ENCODE measurements at regions not wholly inside any gene's neighbourhood (a gene's known extent, or its start where the extent isn't known, plus 50 kb on each side); places are given as distances from the start of the nearest gene placed in this dataset.

- H3K9me3 ChIP-seq: no peaks in the 10 kb centered on the region
- no peak overlapping the region for H3K4me2 ChIP-seq
- no peaks in the 10 kb centered on the region for H4K20me1 ChIP-seq (ENCODE audit: insufficient read depth)
- WGBS (ENCODE audit: low lambda C conversion rate): 7% methylated on average over 1 of the region's 1 CpG
- H3K79me2 ChIP-seq (ENCODE audit: insufficient read depth): no peaks in the 10 kb centered on the region
- no peak for DNase-seq
- H3K4me1 ChIP-seq (ENCODE audit: control insufficient read depth in 1 of 2, insufficient read depth in 2 of 2, low read depth in 1 of 2, low read length in 1 of 2): no peaks in the 10 kb centered on the region
- ChIA-PET CTCF (no interaction called here), POLR2A (no interaction called here)
- H3K27me3 ChIP-seq (ENCODE audit: insufficient read depth): no peaks in the 10 kb centered on the region
- no peaks in the 10 kb centered on the region for H3K9me2 ChIP-seq
- H3K36me3 ChIP-seq (replicated peaks in 1 of 2; ENCODE audit: control insufficient read depth in 1 of 2, insufficient read depth in 2 of 2, low read length in 1 of 2): no peaks in the 10 kb centered on the region
- H3K9ac ChIP-seq: no peak overlapping the region
- no peaks in the 10 kb centered on the region for H3F3A ChIP-seq (replicated peaks; ENCODE audit: insufficient read depth)
- no peak overlapping the region for H2AFZ ChIP-seq (ENCODE audit: low read depth)
- no peak overlapping the region for H3K27ac ChIP-seq (ENCODE audit: low read depth in 2 of 2, low read length in 1 of 2)
- TF ChIP-seq NFIC (IDR thresholded peaks at IDR 0.05; ENCODE audit: borderline replicate concordance) (no peak), CHD2 (IDR thresholded peaks at IDR 0.05; ENCODE audit: low read length, partially characterized antibody) (no peak), RFX5 (IDR thresholded peaks at IDR 0.05; ENCODE audit: low read length) (no peak), EZH2phosphoT487 (IDR thresholded peaks at IDR 0.05; ENCODE audit: borderline replicate concordance, low read depth) (no peak), IRF3 (IDR thresholded peaks at IDR 0.05; ENCODE audit: low read depth, low read length) (no peak), POLR2AphosphoS5 (IDR thresholded peaks at IDR 0.05; ENCODE audit: low read depth, low read length) (no peak), JUND (IDR thresholded peaks at IDR 0.05) (no peak), RAD21 (IDR thresholded peaks at IDR 0.05; ENCODE audit: low read length) (no peak)
- H3K4me3 ChIP-seq (ENCODE audit: low read depth in 2 of 2, low read length in 1 of 2): no peak overlapping the region
Measured at GRCh38 chr2:155905657-155906056, 426.9 kb downstream of the NR4A2 start.

GRCh38 chr2:155904720-155905119, 427.8 kb downstream of the NR4A2 start:
- no peaks in the 10 kb centered on the region for H3K4me1 ChIP-seq (ENCODE audit: control insufficient read depth in 1 of 2, insufficient read depth in 2 of 2, low read depth in 1 of 2, low read length in 1 of 2)
- no peak overlapping the region for H3K4me2 ChIP-seq
- no peaks in the 10 kb centered on the region for H3K27me3 ChIP-seq (ENCODE audit: insufficient read depth)
- TF ChIP-seq CHD2 (IDR thresholded peaks at IDR 0.05; ENCODE audit: low read length, partially characterized antibody): no peak
- no peak for TF ChIP-seq MAX (IDR thresholded peaks at IDR 0.05; ENCODE audit: low read depth)
- TF ChIP-seq FOSL2 (IDR thresholded peaks at IDR 0.05; ENCODE audit: borderline replicate concordance, low read depth): no peak
- TF ChIP-seq PBX3 (IDR thresholded peaks at IDR 0.05): no peak
- no peak for TF ChIP-seq GABPA (IDR thresholded peaks at IDR 0.05; ENCODE audit: low read depth)
- no peak for TF ChIP-seq NFIC (IDR thresholded peaks at IDR 0.05; ENCODE audit: borderline replicate concordance)
- no peak for TF ChIP-seq ELF1 (IDR thresholded peaks at IDR 0.05)
- no peak for TF ChIP-seq SMC3 (IDR thresholded peaks at IDR 0.05; ENCODE audit: low read depth, low read length)
- TF ChIP-seq POLR2AphosphoS5 (IDR thresholded peaks at IDR 0.05; ENCODE audit: low read depth, low read length): no peak
- TF ChIP-seq USF2 (IDR thresholded peaks at IDR 0.05; ENCODE audit: borderline replicate concordance, low read depth, low read length): no peak
- no peak for TF ChIP-seq ZBTB33 (IDR thresholded peaks at IDR 0.05; ENCODE audit: borderline replicate concordance, low read depth)
- no peak for TF ChIP-seq CTCF (IDR thresholded peaks at IDR 0.05)
- no peak for TF ChIP-seq IRF3 (IDR thresholded peaks at IDR 0.05; ENCODE audit: low read depth, low read length)
- no peak for TF ChIP-seq USF1 (IDR thresholded peaks at IDR 0.05; ENCODE audit: borderline replicate concordance, low read depth)
- no peak overlapping the region for H3K4me3 ChIP-seq (ENCODE audit: low read depth in 2 of 2, low read length in 1 of 2)
- H2AFZ ChIP-seq (ENCODE audit: low read depth): no peak overlapping the region
- H3K79me2 ChIP-seq (ENCODE audit: insufficient read depth): no peaks in the 10 kb centered on the region
- DNase-seq: no peak
- 20% methylated on average over 2 of the region's 2 CpGs for WGBS (ENCODE audit: low lambda C conversion rate)
- no peaks in the 10 kb centered on the region for H3K36me3 ChIP-seq (replicated peaks in 1 of 2; ENCODE audit: control insufficient read depth in 1 of 2, insufficient read depth in 2 of 2, low read length in 1 of 2)
- H3K9me3 ChIP-seq: no peaks in the 10 kb centered on the region
- H4K20me1 ChIP-seq (ENCODE audit: insufficient read depth): no peaks in the 10 kb centered on the region
- POLR2A ChIA-PET: no interaction called here
- H3K9ac ChIP-seq: no peak overlapping the region
- H3F3A ChIP-seq (replicated peaks; ENCODE audit: insufficient read depth): no peaks in the 10 kb centered on the region
- no peaks in the 10 kb centered on the region for H3K9me2 ChIP-seq
- CTCF ChIA-PET: no interaction called here
- H3K27ac ChIP-seq (ENCODE audit: low read depth in 2 of 2, low read length in 1 of 2): no peak overlapping the region
